HK-2 (cell line): ENCODE measurements at regions not wholly inside any gene's neighbourhood (a gene's known extent, or its start where the extent isn't known, plus 50 kb on each side); places are given as distances from the start of the nearest gene placed in this dataset.
A peak's percentile ranks its signal among the peaks of the same experiment; 100 is the strongest.

ENCODE experiments used
- DNase-seq: peaks from one replicate; pipeline ENCODE4 v3.0.0-alpha.2; 2018; ENCODE audit not compliant: unreplicated experiment

GRCh38 chr13:107475753-107476453, 739.4 kb downstream of the LIG4 start:
- no peak for DNase-seq

GRCh38 chr13:107473253-107473652, 742.1 kb downstream of the LIG4 start:
- DNase-seq, result no peak

- DNase-seq, result peak; percentile 44
These were observed 748.8 kb downstream of the LIG4 start for GRCh38 chr13:107466326-107467099.

- DNase-seq, result no peak
These were observed 752.8 kb downstream of the LIG4 start for GRCh38 chr13:107462501-107462900.

- DNase-seq, result no peak
These were observed 753.6 kb downstream of the LIG4 start for GRCh38 chr13:107461751-107462150.

- DNase-seq, result no peak
These were observed 755.9 kb downstream of the LIG4 start for GRCh38 chr13:107459430-107459829.

- DNase-seq, result no peak
These were observed 757.1 kb downstream of the LIG4 start for GRCh38 chr13:107458269-107458668.

GRCh38 chr13:107457686-107458085, 757.6 kb downstream of the LIG4 start:
- no peak for DNase-seq

GRCh38 chr13:107456431-107456830, 758.9 kb downstream of the LIG4 start:
- DNase-seq, result no peak

- no peak for DNase-seq
These were observed 762.5 kb downstream of the LIG4 start for GRCh38 chr13:107452833-107453232.

- DNase-seq, result peak; percentile 82
These were observed 764.4 kb downstream of the LIG4 start for GRCh38 chr13:107450931-107451330.

GRCh38 chr13:107450431-107450830, 764.9 kb downstream of the LIG4 start:
- DNase-seq, result no peak

- DNase-seq, result peak; percentile 25
These were observed 767.7 kb downstream of the LIG4 start for GRCh38 chr13:107447591-107447990.

- DNase-seq, result no peak
These were observed 774.1 kb downstream of the LIG4 start for GRCh38 chr13:107441279-107441678.

GRCh38 chr13:107438251-107438650, 777.1 kb downstream of the LIG4 start:
- DNase-seq, result no peak

- no peak for DNase-seq
These were observed 781.0 kb downstream of the LIG4 start for GRCh38 chr13:107434347-107434746.

GRCh38 chr13:107427536-107427935, 787.8 kb downstream of the LIG4 start:
- DNase-seq, result no peak

- no peak for DNase-seq
These were observed 792.9 kb downstream of the LIG4 start for GRCh38 chr13:107422421-107422820.

GRCh38 chr13:107421951-107422350, 793.4 kb downstream of the LIG4 start:
- no peak for DNase-seq

GRCh38 chr13:107421028-107421427, 794.3 kb downstream of the LIG4 start:
- DNase-seq, result no peak

GRCh38 chr13:107413005-107413404, 802.3 kb downstream of the LIG4 start:
- DNase-seq, result no peak

- DNase-seq, result no peak
These were observed 808.3 kb downstream of the LIG4 start for GRCh38 chr13:107407074-107407473.

- no peak for DNase-seq
These were observed 819.2 kb downstream of the LIG4 start for GRCh38 chr13:107395927-107396662.
